GM18498 (cell line): ENCODE measurements at regions not wholly inside any gene's neighbourhood (a gene's known extent, or its start where the extent isn't known, plus 50 kb on each side); places are given as distances from the start of the nearest gene placed in this dataset.
"Not testable (repeated sequence)": the region's sequence is repeated elsewhere in the genome, so short reads cannot be mapped to it uniquely, and the experiment has no call there.

Experiments
- ATAC-seq: cut with Tn5 transposase; IDR thresholded peaks from one replicate; pipeline ENCODE4 v1.9.1; 2021; ENCODE audit warnings: mild to moderate bottlenecking, moderate library complexity; ENCODE audit not compliant: unreplicated experiment

GRCh38 chr21:21845901-21846300 is 847.7 kb downstream of the NCAM2 start:
- ATAC-seq = no peak

GRCh38 chr21:21851205-21851604 is 853.0 kb downstream of the NCAM2 start:
- ATAC-seq = no peak

- no peak for ATAC-seq
Measured at GRCh38 chr21:21851657-21852056, 853.4 kb downstream of the NCAM2 start.

- ATAC-seq = no peak
Measured at GRCh38 chr21:21858502-21859334, 860.5 kb downstream of the NCAM2 start.

- ATAC-seq = no peak
Measured at GRCh38 chr21:21860888-21861287, 862.7 kb downstream of the NCAM2 start.

- ATAC-seq = no peak
Measured at GRCh38 chr21:21864321-21864840, 866.2 kb downstream of the NCAM2 start.

- ATAC-seq = no peak
Measured at GRCh38 chr21:21897275-21897883, 899.2 kb downstream of the NCAM2 start.

- ATAC-seq = no peak
Measured at GRCh38 chr21:21898801-21899200, 900.6 kb downstream of the NCAM2 start.

- ATAC-seq = not testable (repeated sequence)
Measured at GRCh38 chr21:21902416-21902815, 904.2 kb downstream of the NCAM2 start.

- no peak for ATAC-seq
Measured at GRCh38 chr21:21907271-21907670, 909.1 kb downstream of the NCAM2 start.

- ATAC-seq = no peak
Measured at GRCh38 chr21:21915816-21916215, 917.6 kb downstream of the NCAM2 start.

GRCh38 chr21:21921410-21922232 is 923.4 kb downstream of the NCAM2 start:
- ATAC-seq = no peak

- ATAC-seq = no peak
Measured at GRCh38 chr21:21929226-21929625, 931.0 kb downstream of the NCAM2 start.

GRCh38 chr21:21929789-21930188 is 931.6 kb downstream of the NCAM2 start:
- ATAC-seq = no peak

GRCh38 chr21:21952566-21952965 is 954.4 kb downstream of the NCAM2 start:
- no peak for ATAC-seq

GRCh38 chr21:21955204-21955603 is 957.0 kb downstream of the NCAM2 start:
- no peak for ATAC-seq

- no peak for ATAC-seq
Measured at GRCh38 chr21:21957490-21957889, 959.3 kb downstream of the NCAM2 start.

- no peak for ATAC-seq
Measured at GRCh38 chr21:21963911-21964310, 965.7 kb downstream of the NCAM2 start.

GRCh38 chr21:21968810-21969209 is 970.6 kb downstream of the NCAM2 start:
- ATAC-seq = no peak

GRCh38 chr21:21969211-21969610 is 971.0 kb downstream of the NCAM2 start:
- no peak for ATAC-seq

- ATAC-seq = no peak
Measured at GRCh38 chr21:21971384-21971783, 973.2 kb downstream of the NCAM2 start.
